Hepatocyte (in vitro differentiated cells): ENCODE measurements at regions not wholly inside any gene's neighbourhood (a gene's known extent, or its start where the extent isn't known, plus 50 kb on each side); places are given as distances from the start of the nearest gene placed in this dataset.

Experiments
- DNase-seq: peaks from one replicate; pipeline ENCODE4 v3.0.0-alpha.2; 2016; ENCODE audit warnings: low spot score
- H2AFZ ChIP-seq: fragments of 200-600 bp; sonication (generic); 2 replicates; pipeline ENCODE4 v1.6.0; 2016; ENCODE audit warnings: antibody characterized with exemption, mild to moderate bottlenecking
- H3K27ac ChIP-seq: fragments of 200-600 bp; sonication (generic); 2 replicates; pipeline ENCODE4 v1.5.1; 2016; ENCODE audit warnings: mild to moderate bottlenecking
- H3K27me3 ChIP-seq: fragments of 200-600 bp; sonication (generic); 2 replicates; pipeline ENCODE4 v1.6.1; 2016
- H3K36me3 ChIP-seq: fragments of 200-600 bp; sonication (generic); replicated peaks from 2 replicates; pipeline ENCODE4 v1.5.1; 2016; ENCODE audit warnings: low read depth; ENCODE audit not compliant: insufficient read depth
- H3K4me1 ChIP-seq: fragments of 200-600 bp; sonication (generic); 2 replicates; pipeline ENCODE4 v1.5.1; 2016; ENCODE audit warnings: mild to moderate bottlenecking, moderate library complexity; ENCODE audit not compliant: insufficient read depth
- H3K4me2 ChIP-seq: fragments of 200-600 bp; sonication (generic); 2 replicates; pipeline ENCODE4 v1.6.0; 2016
- H3K4me3 ChIP-seq: fragments of 200-600 bp; sonication (generic); 2 replicates; pipeline ENCODE4 v1.5.1; 2016; ENCODE audit warnings: mild to moderate bottlenecking
- H3K79me2 ChIP-seq: fragments of 200-600 bp; sonication (generic); 2 replicates; pipeline ENCODE4 v1.6.0; 2017; ENCODE audit warnings: mild to moderate bottlenecking
- H3K9me2 ChIP-seq: fragments of 200-600 bp; sonication (generic); replicated peaks from 2 replicates; pipeline ENCODE4 v1.6.0; 2017; ENCODE audit warnings: mild to moderate bottlenecking; ENCODE audit not compliant: insufficient read depth
- H3K9me3 ChIP-seq: fragments of 200-600 bp; sonication (generic); 2 replicates; pipeline ENCODE4 v1.5.1; 2016; ENCODE audit warnings: low read depth, mild to moderate bottlenecking
- H4K20me1 ChIP-seq: fragments of 200-600 bp; sonication (generic); 2 replicates; pipeline ENCODE4 v1.6.0; 2016; ENCODE audit warnings: mild to moderate bottlenecking; ENCODE audit not compliant: insufficient read depth, poor library complexity, severe bottlenecking
- CTCF ChIP-seq: fragments of 200-600 bp; sonication (generic); IDR thresholded peaks from 2 replicates; pipeline ENCODE4 v1.5.1; 2016; ENCODE audit warnings: antibody characterized with exemption, mild to moderate bottlenecking; ENCODE audit not compliant: poor library complexity
- EZH2 ChIP-seq: fragments of 200-600 bp; sonication (generic); IDR thresholded peaks from 2 replicates; pipeline ENCODE4 v1.6.1; 2016; ENCODE audit warnings: antibody characterized with exemption, mild to moderate bottlenecking, borderline replicate concordance
- EZH2phosphoT487 ChIP-seq: fragments of 200-600 bp; sonication (generic); IDR thresholded peaks from one replicate; pipeline ENCODE4 v1.6.1; 2018; ENCODE audit warnings: antibody characterized with exemption, mild to moderate bottlenecking, low read depth, moderate library complexity; ENCODE audit not compliant: unreplicated experiment, severe bottlenecking
- WGBS: methylation state at CpG from one replicate; pipeline ENCODE4 v1.1.6; 2016; ENCODE audit warnings: low lambda C conversion rate; ENCODE audit errors: missing lambda C conversion rate; 5-methylcytosine and 5-hydroxymethylcytosine counted together

- Histone ChIP-seq H3K27ac (no peak overlapping the region), H2AFZ (no peak overlapping the region), H3K27me3 (no peaks in the 10 kb centered on the region), H3K36me3 (no peaks in the 10 kb centered on the region), H3K9me2 (no peaks in the 10 kb centered on the region), H3K4me3 (no peak overlapping the region), H3K9me3 (no peaks in the 10 kb centered on the region), H3K4me2 (no peak overlapping the region), H3K4me1 (no peaks in the 10 kb centered on the region), H4K20me1 (no peaks in the 10 kb centered on the region), H3K79me2 (no peaks in the 10 kb centered on the region)
- 65% methylated on average over 4 of the region's 4 CpGs for WGBS
- no peak for TF ChIP-seq EZH2phosphoT487
- TF ChIP-seq EZH2 = no peak
- TF ChIP-seq CTCF = no peak
- DNase-seq = no peak
Observed at GRCh38 chr5:124289130-124289529, 457.3 kb downstream of the ZNF608 start.

DNA sequence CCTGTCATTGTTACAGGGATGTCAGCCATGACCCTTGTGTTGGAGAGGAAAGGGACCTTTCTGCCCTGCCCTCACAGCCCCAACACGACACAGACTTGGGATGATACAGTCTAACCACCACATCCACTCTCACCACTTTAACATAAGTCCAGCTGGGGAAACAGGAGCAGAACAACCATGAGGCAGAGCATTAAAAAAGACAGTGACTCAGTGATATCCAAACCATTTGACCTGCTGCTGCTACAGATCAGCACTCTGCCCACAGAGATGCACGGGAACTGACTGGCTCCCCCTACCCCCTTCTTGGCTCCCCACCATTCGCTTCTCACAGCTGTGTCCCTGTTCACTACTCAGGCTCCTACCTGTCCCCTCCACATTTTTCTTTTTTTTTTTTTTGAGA, 458.6 kb downstream of the ZNF608 start:
- Histone ChIP-seq H3K9me2 (no peaks in the 10 kb centered on the region), H3K4me3 (no peak overlapping the region), H3K27me3 (no peaks in the 10 kb centered on the region), H3K79me2 (no peaks in the 10 kb centered on the region), H4K20me1 (no peaks in the 10 kb centered on the region), H3K4me2 (no peak overlapping the region), H3K9me3 (no peaks in the 10 kb centered on the region), H2AFZ (no peak overlapping the region), H3K4me1 (peaks cover 4% of the 10 kb centered on the region), H3K27ac (no peak overlapping the region), H3K36me3 (no peaks in the 10 kb centered on the region)
- 95% methylated on average over 3 of the region's 3 CpGs for WGBS
- DNase-seq = no peak
- TF ChIP-seq EZH2phosphoT487 = no peak
- TF ChIP-seq CTCF = no peak
- TF ChIP-seq EZH2 = no peak

GRCh38 chr5:124285733-124286132, 460.7 kb downstream of the ZNF608 start:
- Histone ChIP-seq H3K79me2 (no peaks in the 10 kb centered on the region), H3K27me3 (no peaks in the 10 kb centered on the region), H3K9me2 (no peaks in the 10 kb centered on the region), H2AFZ (no peak overlapping the region), H3K36me3 (no peaks in the 10 kb centered on the region), H3K9me3 (no peaks in the 10 kb centered on the region), H3K4me2 (no peak overlapping the region), H4K20me1 (no peaks in the 10 kb centered on the region), H3K4me1 (peaks cover 7% of the 10 kb centered on the region), H3K4me3 (no peak overlapping the region), H3K27ac (no peak overlapping the region)
- TF ChIP-seq CTCF (no peak), EZH2phosphoT487 (no peak), EZH2 (no peak)
- WGBS = 87% methylated on average over 1 of the region's 1 CpG
- no peak for DNase-seq

GRCh38 chr5:124285071-124285470, 461.4 kb downstream of the ZNF608 start:
- H3K4me1 ChIP-seq = peaks cover 7% of the 10 kb centered on the region
- H3K9me2 ChIP-seq = no peaks in the 10 kb centered on the region
- no peak overlapping the region for H3K4me2 ChIP-seq
- 88% methylated on average over 4 of the region's 4 CpGs for WGBS
- H3K79me2 ChIP-seq = no peaks in the 10 kb centered on the region
- no peaks in the 10 kb centered on the region for H3K27me3 ChIP-seq
- no peak overlapping the region for H3K27ac ChIP-seq
- no peaks in the 10 kb centered on the region for H3K36me3 ChIP-seq
- DNase-seq = no peak
- H3K9me3 ChIP-seq = no peaks in the 10 kb centered on the region
- no peak overlapping the region for H2AFZ ChIP-seq
- H4K20me1 ChIP-seq = no peaks in the 10 kb centered on the region
- TF ChIP-seq CTCF = no peak
- no peak for TF ChIP-seq EZH2phosphoT487
- TF ChIP-seq EZH2 = no peak
- no peak overlapping the region for H3K4me3 ChIP-seq
